ENCODE measurements at regions not wholly inside any gene's neighbourhood (a gene's known extent, or its start where the extent isn't known, plus 50 kb on each side); places are given as distances from the start of the nearest gene placed in this dataset.

DNA sequence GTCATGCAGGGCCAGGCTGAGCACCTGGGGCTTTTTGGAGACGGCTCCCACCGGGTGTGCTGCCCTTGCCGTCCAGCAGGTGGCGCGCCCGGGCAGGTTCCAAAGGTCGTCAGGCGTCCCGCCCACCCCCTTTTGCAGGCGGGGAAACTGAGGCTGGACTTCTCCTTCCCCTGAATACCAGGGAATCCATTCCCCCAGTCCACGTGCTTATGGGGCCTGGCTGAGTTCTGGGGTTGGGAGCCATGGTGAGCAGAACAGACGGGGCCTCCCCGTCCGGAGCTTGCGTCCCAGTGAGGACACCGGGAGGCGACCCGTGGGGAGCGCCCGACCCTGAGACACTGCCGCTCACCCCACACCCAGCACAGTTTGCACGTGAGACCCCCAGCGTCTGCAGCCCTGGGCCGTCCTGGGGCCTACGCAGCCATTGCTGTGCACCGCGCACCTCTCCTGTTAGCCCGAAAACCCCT lies 51.8 kb upstream of the JPH3 start:
- TF ChIP-seq, protein P1, sequence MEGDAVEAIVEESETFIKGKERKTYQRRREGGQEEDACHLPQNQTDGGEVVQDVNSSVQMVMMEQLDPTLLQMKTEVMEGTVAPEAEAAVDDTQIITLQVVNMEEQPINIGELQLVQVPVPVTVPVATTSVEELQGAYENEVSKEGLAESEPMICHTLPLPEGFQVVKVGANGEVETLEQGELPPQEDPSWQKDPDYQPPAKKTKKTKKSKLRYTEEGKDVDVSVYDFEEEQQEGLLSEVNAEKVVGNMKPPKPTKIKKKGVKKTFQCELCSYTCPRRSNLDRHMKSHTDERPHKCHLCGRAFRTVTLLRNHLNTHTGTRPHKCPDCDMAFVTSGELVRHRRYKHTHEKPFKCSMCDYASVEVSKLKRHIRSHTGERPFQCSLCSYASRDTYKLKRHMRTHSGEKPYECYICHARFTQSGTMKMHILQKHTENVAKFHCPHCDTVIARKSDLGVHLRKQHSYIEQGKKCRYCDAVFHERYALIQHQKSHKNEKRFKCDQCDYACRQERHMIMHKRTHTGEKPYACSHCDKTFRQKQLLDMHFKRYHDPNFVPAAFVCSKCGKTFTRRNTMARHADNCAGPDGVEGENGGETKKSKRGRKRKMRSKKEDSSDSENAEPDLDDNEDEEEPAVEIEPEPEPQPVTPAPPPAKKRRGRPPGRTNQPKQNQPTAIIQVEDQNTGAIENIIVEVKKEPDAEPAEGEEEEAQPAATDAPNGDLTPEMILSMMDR (IDR thresholded peaks at IDR 0.05; ENCODE audit: insufficient read depth, low read length), result peak; percentile 32
- TF ChIP-seq, protein P2, sequence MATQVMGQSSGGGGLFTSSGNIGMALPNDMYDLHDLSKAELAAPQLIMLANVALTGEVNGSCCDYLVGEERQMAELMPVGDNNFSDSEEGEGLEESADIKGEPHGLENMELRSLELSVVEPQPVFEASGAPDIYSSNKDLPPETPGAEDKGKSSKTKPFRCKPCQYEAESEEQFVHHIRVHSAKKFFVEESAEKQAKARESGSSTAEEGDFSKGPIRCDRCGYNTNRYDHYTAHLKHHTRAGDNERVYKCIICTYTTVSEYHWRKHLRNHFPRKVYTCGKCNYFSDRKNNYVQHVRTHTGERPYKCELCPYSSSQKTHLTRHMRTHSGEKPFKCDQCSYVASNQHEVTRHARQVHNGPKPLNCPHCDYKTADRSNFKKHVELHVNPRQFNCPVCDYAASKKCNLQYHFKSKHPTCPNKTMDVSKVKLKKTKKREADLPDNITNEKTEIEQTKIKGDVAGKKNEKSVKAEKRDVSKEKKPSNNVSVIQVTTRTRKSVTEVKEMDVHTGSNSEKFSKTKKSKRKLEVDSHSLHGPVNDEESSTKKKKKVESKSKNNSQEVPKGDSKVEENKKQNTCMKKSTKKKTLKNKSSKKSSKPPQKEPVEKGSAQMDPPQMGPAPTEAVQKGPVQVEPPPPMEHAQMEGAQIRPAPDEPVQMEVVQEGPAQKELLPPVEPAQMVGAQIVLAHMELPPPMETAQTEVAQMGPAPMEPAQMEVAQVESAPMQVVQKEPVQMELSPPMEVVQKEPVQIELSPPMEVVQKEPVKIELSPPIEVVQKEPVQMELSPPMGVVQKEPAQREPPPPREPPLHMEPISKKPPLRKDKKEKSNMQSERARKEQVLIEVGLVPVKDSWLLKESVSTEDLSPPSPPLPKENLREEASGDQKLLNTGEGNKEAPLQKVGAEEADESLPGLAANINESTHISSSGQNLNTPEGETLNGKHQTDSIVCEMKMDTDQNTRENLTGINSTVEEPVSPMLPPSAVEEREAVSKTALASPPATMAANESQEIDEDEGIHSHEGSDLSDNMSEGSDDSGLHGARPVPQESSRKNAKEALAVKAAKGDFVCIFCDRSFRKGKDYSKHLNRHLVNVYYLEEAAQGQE (IDR thresholded peaks at IDR 0.05; ENCODE audit: insufficient replicate concordance, low read depth), result no peak

Data from HL-60 (cell line).